Ectodermal cell (in vitro differentiated cells): ENCODE measurements at regions not wholly inside any gene's neighbourhood (a gene's known extent, or its start where the extent isn't known, plus 50 kb on each side); places are given as distances from the start of the nearest gene placed in this dataset.

Experiments used
- H3K27ac ChIP-seq: 2 replicates; pipeline ENCODE4 v1.7.0; 2013; ENCODE audit warnings: mild to moderate bottlenecking, low read depth, low read length; ENCODE audit not compliant: insufficient read depth, poor library complexity, severe bottlenecking
- H3K27me3 ChIP-seq: 2 replicates; pipeline ENCODE4 v1.7.0; 2013; ENCODE audit warnings: mild to moderate bottlenecking, low read length; ENCODE audit not compliant: insufficient read depth, control insufficient read depth, poor library complexity, severe bottlenecking
- H3K36me3 ChIP-seq: one replicate; pipeline ENCODE4 v1.7.0; 2013; ENCODE audit warnings: low read length; ENCODE audit not compliant: control insufficient read depth, insufficient read depth
- H3K4me1 ChIP-seq: one replicate; pipeline ENCODE4 v1.7.0; 2013; ENCODE audit warnings: low read length; ENCODE audit not compliant: control insufficient read depth, insufficient read depth
- H3K4me3 ChIP-seq: 2 replicates; pipeline ENCODE4 v1.7.0; 2013; ENCODE audit warnings: low read depth, low read length, control low read depth; ENCODE audit not compliant: insufficient read depth
- H3K9me3 ChIP-seq: 2 replicates; pipeline ENCODE4 v1.7.0; 2013; ENCODE audit warnings: mild to moderate bottlenecking, low read length, moderate library complexity; ENCODE audit not compliant: control insufficient read depth
- WGBS, 2 experiments: methylation state at CpG; one replicate each; pipeline ENCODE4 v1.1.7; 2013; ENCODE audit warnings: missing lambda C conversion rate in 2 of 2; 5-methylcytosine and 5-hydroxymethylcytosine counted together

DNA sequence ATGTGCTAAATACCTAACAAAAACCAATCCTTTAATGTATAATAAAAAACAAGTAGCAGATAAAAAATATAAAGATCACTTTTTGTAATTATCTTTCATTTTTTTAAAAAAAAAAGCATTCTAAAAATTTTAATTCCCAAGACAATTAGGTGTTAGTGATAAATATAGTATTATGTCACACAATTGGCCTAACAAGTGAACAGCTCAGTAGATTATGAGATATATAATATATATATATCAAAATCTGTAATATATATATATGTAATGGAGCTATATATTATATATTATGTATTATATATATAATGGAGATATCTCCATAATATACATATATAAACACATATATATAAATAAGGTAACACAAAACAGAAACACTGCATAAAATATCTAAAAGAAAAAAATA, 1531.1 kb upstream of the MIR17HG start:
- H3K27ac ChIP-seq, result no peak overlapping the region
- no peak overlapping the region for H3K4me3 ChIP-seq
- H3K36me3 ChIP-seq, result no peaks in the 10 kb centered on the region
- peaks cover 9% of the 10 kb centered on the region for H3K4me1 ChIP-seq
- no peaks in the 10 kb centered on the region for H3K27me3 ChIP-seq
- no peaks in the 10 kb centered on the region for H3K9me3 ChIP-seq

DNA sequence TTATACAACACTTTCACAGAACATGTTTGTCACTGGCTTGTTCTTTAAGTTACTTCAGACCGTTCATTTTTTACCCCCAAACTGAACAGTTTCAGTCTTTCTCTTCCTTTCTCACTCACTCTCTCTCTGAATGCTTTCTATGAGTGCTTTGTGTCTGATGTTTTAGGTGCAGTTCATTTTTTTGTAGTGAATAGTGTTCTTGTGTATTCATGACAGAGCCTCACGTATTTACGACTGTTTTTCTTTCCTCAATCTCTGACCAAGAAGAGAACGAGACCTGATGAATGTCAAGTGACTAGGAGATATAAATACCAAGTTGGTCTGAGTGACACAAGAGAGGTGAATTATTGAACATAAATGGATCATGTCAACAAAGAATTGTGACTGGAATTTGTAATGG, 1525.0 kb upstream of the MIR17HG start:
- 69 to 71% methylated on average over 4 of the region's 4 CpGs for WGBS, 2 experiments
- no peaks in the 10 kb centered on the region for H3K4me1 ChIP-seq

DNA sequence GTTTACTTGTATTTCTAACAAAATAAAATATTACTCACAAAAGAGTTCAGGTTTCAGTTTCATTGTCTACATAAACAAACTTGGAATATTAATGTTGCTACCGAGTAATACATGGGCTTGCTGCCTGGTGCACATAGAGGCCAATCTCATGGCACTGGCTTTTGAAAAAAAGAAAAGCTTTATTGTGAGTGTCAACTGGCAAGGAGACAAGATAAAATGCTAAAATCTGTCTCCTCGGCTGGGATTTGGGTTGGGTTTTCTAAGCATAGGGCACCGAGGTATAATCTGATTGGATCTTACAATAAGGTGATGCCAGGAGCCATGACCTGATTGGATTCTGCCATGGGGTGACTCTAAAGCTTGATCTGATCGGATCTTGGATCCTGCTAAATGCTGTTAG, 1519.9 kb upstream of the MIR17HG start:
- no peaks in the 10 kb centered on the region for H3K36me3 ChIP-seq
- H3K4me3 ChIP-seq, result no peak overlapping the region
- H3K27me3 ChIP-seq, result no peaks in the 10 kb centered on the region
- 92 to 94% methylated on average over 4 of the region's 4 CpGs for WGBS, 2 experiments
- no peaks in the 10 kb centered on the region for H3K9me3 ChIP-seq
- H3K4me1 ChIP-seq, result no peaks in the 10 kb centered on the region
- H3K27ac ChIP-seq, result no peak overlapping the region

More for the DNA sequence above, 1525.0 kb upstream of the MIR17HG start:
- no peak overlapping the region for H3K27ac ChIP-seq
- no peaks in the 10 kb centered on the region for H3K36me3 ChIP-seq
- H3K9me3 ChIP-seq, result no peaks in the 10 kb centered on the region
- no peak overlapping the region for H3K4me3 ChIP-seq
- H3K27me3 ChIP-seq, result no peaks in the 10 kb centered on the region

DNA sequence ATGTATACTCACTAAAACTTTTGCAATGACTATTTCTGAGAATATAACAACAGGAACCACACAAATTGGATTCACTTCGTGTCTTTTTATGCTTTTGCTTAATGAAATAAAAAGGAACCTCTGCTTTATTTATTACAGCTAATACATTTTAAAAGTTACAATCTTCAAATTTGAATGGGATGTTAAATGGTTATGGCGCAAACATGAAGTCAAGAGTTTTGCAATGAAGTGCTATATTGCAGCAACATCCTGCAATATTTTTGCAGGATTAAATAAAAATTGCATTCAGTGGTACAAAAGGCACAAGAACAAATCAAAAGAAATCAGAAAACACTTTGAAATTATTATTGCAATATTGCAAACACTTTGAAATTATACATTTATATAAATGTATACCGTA, 1519.0 kb upstream of the MIR17HG start:
- no peak overlapping the region for H3K27ac ChIP-seq
- H3K9me3 ChIP-seq, result no peaks in the 10 kb centered on the region
- no peaks in the 10 kb centered on the region for H3K36me3 ChIP-seq
- WGBS, 2 experiments, result 100% methylated on average over 3 of the region's 3 CpGs; no CpG with 5 or more reads in 1 of the 2 experiments
- no peaks in the 10 kb centered on the region for H3K4me1 ChIP-seq
- no peak overlapping the region for H3K4me3 ChIP-seq
- H3K27me3 ChIP-seq, result no peaks in the 10 kb centered on the region

DNA sequence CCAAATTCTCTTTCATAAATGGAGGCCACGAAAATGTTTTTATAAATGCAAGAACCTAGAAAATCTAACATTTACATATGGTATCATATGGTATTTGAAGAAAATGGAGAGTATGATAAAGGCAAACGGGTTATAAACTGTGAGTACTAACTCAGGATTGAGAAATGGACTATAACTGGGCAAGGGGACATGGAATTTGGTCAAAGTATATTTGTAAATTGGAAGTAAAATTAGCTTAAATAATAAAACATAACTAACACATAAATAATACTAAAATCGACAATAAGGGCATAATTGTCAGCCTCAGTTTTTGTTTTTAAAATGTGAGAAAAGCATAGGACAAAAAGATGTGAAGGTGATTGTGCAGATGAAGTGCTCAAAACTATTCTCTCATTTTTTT, 1516.3 kb upstream of the MIR17HG start:
- Histone ChIP-seq H3K4me3 (no peak overlapping the region), H3K4me1 (no peaks in the 10 kb centered on the region), H3K36me3 (no peaks in the 10 kb centered on the region), H3K9me3 (no peaks in the 10 kb centered on the region), H3K27me3 (no peaks in the 10 kb centered on the region), H3K27ac (no peak overlapping the region)
- 92 to 100% methylated on average over 1 of the region's 3 CpGs for WGBS, 2 experiments

DNA sequence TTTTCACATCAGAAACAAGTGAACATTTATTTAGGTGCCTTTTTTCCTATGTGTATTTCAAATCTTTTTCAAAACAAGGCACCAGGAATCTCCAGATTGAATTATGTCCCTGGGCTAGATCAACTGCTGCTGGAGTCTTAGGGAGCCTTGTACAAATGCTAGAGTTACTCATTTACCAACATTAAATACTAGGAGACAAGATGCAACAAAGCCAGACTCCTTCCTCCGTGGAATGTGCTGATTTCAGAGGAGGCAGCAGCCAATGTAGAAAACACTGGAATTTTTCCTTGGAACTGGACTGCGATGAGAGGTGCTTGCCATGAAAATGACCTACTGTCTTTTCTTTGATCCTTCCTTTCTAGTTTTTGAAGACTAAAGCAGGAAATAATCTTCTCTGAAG, 1514.7 kb upstream of the MIR17HG start:
- H3K4me3 ChIP-seq, result no peak overlapping the region
- no peaks in the 10 kb centered on the region for H3K4me1 ChIP-seq
- no peaks in the 10 kb centered on the region for H3K27me3 ChIP-seq
- no peaks in the 10 kb centered on the region for H3K36me3 ChIP-seq
- no peak overlapping the region for H3K27ac ChIP-seq
- 79 to 90% methylated on average over 2 of the region's 2 CpGs for WGBS, 2 experiments
- H3K9me3 ChIP-seq, result no peaks in the 10 kb centered on the region

DNA sequence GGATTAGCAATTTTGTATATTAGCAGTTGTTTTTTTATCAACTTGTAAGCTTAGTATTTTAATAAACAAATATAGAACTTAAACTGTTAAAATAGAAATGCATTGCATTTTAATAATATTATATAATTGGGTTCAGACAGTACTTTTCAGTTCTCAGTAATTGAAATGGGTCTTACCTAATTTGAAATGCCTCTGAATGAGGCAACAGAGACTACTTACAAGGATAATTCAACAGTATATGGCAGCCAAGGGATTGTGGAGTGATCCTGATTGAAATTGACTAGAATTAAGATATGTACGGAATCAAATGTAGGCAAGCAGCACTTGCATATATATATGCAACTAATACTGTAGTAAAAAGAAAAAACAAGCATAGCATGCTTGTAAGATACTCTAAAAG, 1503.9 kb upstream of the MIR17HG start:
- Histone ChIP-seq H3K27ac (no peak overlapping the region), H3K4me3 (no peak overlapping the region), H3K27me3 (no peaks in the 10 kb centered on the region), H3K36me3 (no peaks in the 10 kb centered on the region), H3K4me1 (no peaks in the 10 kb centered on the region), H3K9me3 (no peaks in the 10 kb centered on the region)
- 100% methylated on average over 1 of the region's 1 CpG; no CpG with 5 or more reads in 1 of the 2 experiments for WGBS, 2 experiments

DNA sequence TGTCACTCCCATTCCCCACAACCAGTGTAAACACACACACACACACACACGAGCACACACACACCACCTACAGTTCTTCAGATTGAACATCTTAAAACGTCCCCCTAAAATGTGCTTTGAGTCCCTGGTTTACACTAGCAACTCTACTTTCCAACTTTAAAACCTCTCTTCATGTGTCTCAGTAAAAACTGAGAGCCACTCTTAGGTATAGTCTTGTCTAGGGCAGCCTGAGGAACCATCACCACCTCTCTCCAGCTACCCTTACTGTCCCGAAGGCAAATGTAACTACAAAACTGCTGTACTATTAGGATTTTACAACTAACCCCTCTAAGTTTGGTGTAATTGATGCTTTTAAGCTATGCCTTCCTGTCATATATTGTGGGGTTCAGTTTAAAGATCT, 1501.6 kb upstream of the MIR17HG start:
- no peaks in the 10 kb centered on the region for H3K36me3 ChIP-seq
- no peak overlapping the region for H3K27ac ChIP-seq
- no peak overlapping the region for H3K4me3 ChIP-seq
- no peaks in the 10 kb centered on the region for H3K27me3 ChIP-seq
- H3K9me3 ChIP-seq, result no peaks in the 10 kb centered on the region
- 74 to 86% methylated on average over 2 to 3 of the region's 3 CpGs for WGBS, 2 experiments
- H3K4me1 ChIP-seq, result no peaks in the 10 kb centered on the region

DNA sequence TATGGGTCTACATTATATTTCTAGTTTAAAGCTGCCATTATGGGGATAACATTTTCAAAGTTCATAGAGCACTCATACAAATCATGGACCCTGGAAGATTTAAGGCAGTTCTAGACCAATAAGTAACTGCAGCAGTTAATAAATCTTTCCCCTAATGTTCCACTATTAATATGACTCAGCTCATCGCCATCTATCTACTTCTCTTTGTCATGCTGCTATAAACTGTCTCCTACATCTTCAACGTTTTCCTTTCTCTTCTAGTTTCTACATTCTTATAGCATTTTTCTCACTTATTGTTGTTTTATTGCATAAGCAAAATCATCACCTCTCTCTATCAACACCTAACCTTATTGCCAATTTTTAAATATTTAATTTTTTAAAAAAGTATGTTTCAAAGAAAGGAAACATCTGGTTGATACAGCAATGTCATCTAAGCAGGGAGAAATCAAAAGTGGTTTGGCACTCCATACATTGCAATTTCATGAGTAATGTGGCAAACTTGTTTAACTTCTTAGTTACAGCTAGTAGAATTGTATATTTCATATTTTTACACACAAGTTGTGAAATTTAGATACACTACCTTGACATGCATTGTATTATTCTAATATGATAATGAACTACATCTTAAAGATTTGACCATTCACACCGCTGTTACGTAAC, 1500.4 kb upstream of the MIR17HG start:
- Histone ChIP-seq H3K27me3 (no peaks in the 10 kb centered on the region), H3K4me3 (no peak overlapping the region), H3K36me3 (no peaks in the 10 kb centered on the region), H3K4me1 (no peaks in the 10 kb centered on the region), H3K27ac (no peak overlapping the region), H3K9me3 (no peaks in the 10 kb centered on the region)
- 79 to 80% methylated on average over 3 to 4 of the region's 4 CpGs for WGBS, 2 experiments

DNA sequence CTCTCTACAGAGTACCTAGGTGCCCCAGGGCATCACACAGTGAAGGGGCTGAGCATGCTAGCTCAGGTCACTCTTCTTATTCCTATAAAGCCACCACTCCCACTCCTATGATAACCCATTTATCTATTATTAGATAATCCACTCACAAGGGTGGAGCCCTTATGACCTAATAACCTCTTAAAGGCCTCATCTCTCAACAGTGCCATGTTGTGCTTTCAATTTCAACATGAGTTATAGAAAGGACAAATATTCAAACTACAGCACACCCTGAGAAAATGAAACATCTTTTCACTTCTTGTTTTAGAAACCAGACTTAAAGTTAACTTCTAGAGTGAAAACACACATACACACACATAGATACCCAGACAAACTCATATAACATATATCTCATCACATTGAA, 1494.9 kb upstream of the MIR17HG start:
- Histone ChIP-seq H3K9me3 (no peaks in the 10 kb centered on the region), H3K27ac (no peak overlapping the region), H3K36me3 (no peaks in the 10 kb centered on the region), H3K27me3 (no peaks in the 10 kb centered on the region), H3K4me3 (no peak overlapping the region), H3K4me1 (no peaks in the 10 kb centered on the region)

DNA sequence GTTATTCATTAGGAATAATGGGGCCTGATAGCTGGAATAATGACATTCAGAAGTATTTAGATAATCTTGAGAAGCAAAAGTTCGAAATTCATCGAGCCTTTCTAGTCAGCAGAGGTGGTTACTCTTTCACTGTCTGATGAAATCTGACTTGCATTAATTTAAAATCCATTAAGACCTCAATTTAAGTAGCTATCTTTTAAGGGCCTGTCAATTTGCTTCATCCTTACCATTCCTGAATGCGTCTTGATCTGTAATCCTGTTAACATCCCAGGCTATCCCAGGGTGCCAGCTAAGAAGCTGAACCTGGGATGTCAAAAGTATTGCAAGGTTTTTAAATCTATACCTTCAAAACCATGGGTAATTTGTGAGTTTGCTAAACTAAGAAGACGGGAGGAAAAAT, 1491.0 kb upstream of the MIR17HG start:
- Histone ChIP-seq H3K4me1 (no peaks in the 10 kb centered on the region), H3K9me3 (no peaks in the 10 kb centered on the region), H3K4me3 (no peak overlapping the region), H3K27me3 (no peaks in the 10 kb centered on the region), H3K27ac (no peak overlapping the region), H3K36me3 (no peaks in the 10 kb centered on the region)
- 86 to 89% methylated on average over 3 to 4 of the region's 4 CpGs for WGBS, 2 experiments
